SK-N-SH (cell line): ENCODE measurements at regions not wholly inside any gene's neighbourhood (a gene's known extent, or its start where the extent isn't known, plus 50 kb on each side); places are given as distances from the start of the nearest gene placed in this dataset.
"Not testable (repeated sequence)": the region's sequence is repeated elsewhere in the genome, so short reads cannot be mapped to it uniquely, and the experiment has no call there.

ENCODE experiments used
- CTCF ChIA-PET: fragments of 300-600, 350-600 bp; formaldehyde crosslinking; extraction: SDS; loops from one replicate; lab custom pipeline; 2021; lab: Yijun Ruan, JAX
- POLR2A ChIA-PET: fragments of 350-600 bp; sonication (Branson Sonifier 250); formaldehyde crosslinking; extraction: SDS; loops from one replicate; lab custom pipeline; 2020; ENCODE audit warnings: antibody characterized with exemption, inconsistent platforms; lab: Yijun Ruan, JAX
- DNase-seq: peaks from one replicate; pipeline ENCODE4 v3.0.0; 2012
- H2AFZ ChIP-seq: fragments of 200-600 bp; sonication (generic); 2 replicates; pipeline ENCODE4 v1.8.1; 2016; ENCODE audit warnings: antibody characterized with exemption, mild to moderate bottlenecking, low read depth
- H3F3A ChIP-seq: fragments of 200-600 bp; sonication (generic); replicated peaks from 2 replicates; pipeline ENCODE3; 2016; ENCODE audit warnings: antibody characterized with exemption, mild to moderate bottlenecking; ENCODE audit not compliant: insufficient read depth
- H3K27ac ChIP-seq, 2 experiments: fragments of 200-500 bp in 1 of 2; fragments of 200-600 bp in 1 of 2; sonication (Bioruptor generic) in 1 of 2; sonication (generic), shearing (Covaris generic) in 1 of 2; 2 replicates each; pipeline versions ENCODE4 v1.5.1 to v1.6.1; 2014 to 2016; ENCODE audit warnings: low read depth in 2 of 2, inconsistent platforms in 1 of 2, low read length in 1 of 2, mild to moderate bottlenecking in 1 of 2, mixed read lengths in 1 of 2
- H3K27me3 ChIP-seq: fragments of 200-600 bp; sonication (generic), shearing (Covaris generic); 2 replicates; pipeline ENCODE4 v1.6.1; 2016; ENCODE audit warnings: mixed run types; ENCODE audit not compliant: insufficient read depth
- H3K36me3 ChIP-seq, 2 experiments: fragments of 200-500 bp in 1 of 2; fragments of 200-600 bp in 1 of 2; sonication (Bioruptor generic) in 1 of 2; sonication (generic) in 1 of 2; replicated peaks in 1 of 2; 2 replicates each; pipeline versions ENCODE3 to v1.5.1; 2014 to 2016; ENCODE audit warnings: low read length in 1 of 2, mild to moderate bottlenecking in 1 of 2; ENCODE audit not compliant: insufficient read depth in 2 of 2, control insufficient read depth in 1 of 2
- H3K4me1 ChIP-seq, 2 experiments: fragments of 200-500 bp in 1 of 2; fragments of 200-600 bp in 1 of 2; sonication (Bioruptor generic) in 1 of 2; sonication (generic), shearing (Covaris generic) in 1 of 2; 2 replicates each; pipeline versions ENCODE4 v1.5.1 to v1.6.1; 2014 to 2016; ENCODE audit warnings: low read depth in 1 of 2, low read length in 1 of 2, mixed run types in 1 of 2; ENCODE audit not compliant: insufficient read depth in 2 of 2, control insufficient read depth in 1 of 2
- H3K4me2 ChIP-seq: fragments of 200-600 bp; sonication (generic), shearing (Covaris generic); 2 replicates; pipeline ENCODE4 v1.6.1; 2017; ENCODE audit warnings: mixed run types
- H3K4me3 ChIP-seq, 2 experiments: fragments of 200-500 bp in 1 of 2; fragments of 200-600 bp in 1 of 2; sonication (Bioruptor generic) in 1 of 2; sonication (generic), shearing (Covaris generic) in 1 of 2; 2 replicates each; pipeline versions ENCODE4 v1.5.1 to v1.8.1; 2014 to 2016; ENCODE audit warnings: low read depth in 2 of 2, inconsistent platforms in 1 of 2, low read length in 1 of 2, mild to moderate bottlenecking in 1 of 2, mixed read lengths in 1 of 2, moderate library complexity in 1 of 2
- H3K79me2 ChIP-seq: fragments of 200-600 bp; sonication (generic); 2 replicates; pipeline ENCODE4 v1.8.1; 2017; ENCODE audit warnings: mild to moderate bottlenecking; ENCODE audit not compliant: insufficient read depth
- H3K9ac ChIP-seq: fragments of 200-600 bp; sonication (generic); 2 replicates; pipeline ENCODE4 v1.6.1; 2017; ENCODE audit warnings: mixed run types
- H3K9me2 ChIP-seq: fragments of 200-600 bp; sonication (generic); 2 replicates; pipeline ENCODE4 v1.6.1; 2017; ENCODE audit warnings: mixed run types
- H3K9me3 ChIP-seq: fragments of 200-600 bp; sonication (generic); 2 replicates; pipeline ENCODE4 v1.6.1; 2017; ENCODE audit warnings: mixed run types, mild to moderate bottlenecking, moderate library complexity
- H4K20me1 ChIP-seq: fragments of 200-600 bp; sonication (generic); 2 replicates; pipeline ENCODE4 v1.6.1; 2017; ENCODE audit warnings: mild to moderate bottlenecking, mixed run types; ENCODE audit not compliant: insufficient read depth
- CHD2 ChIP-seq: fragments of 150-350 bp; IDR thresholded peaks from 2 replicates; pipeline ENCODE4 v1.6.1; 2018; ENCODE audit warnings: low read length; ENCODE audit not compliant: partially characterized antibody
- ELF1 ChIP-seq: IDR thresholded peaks from 2 replicates; pipeline ENCODE4 v1.4.0; 2012
- EP300 ChIP-seq, 2 experiments: IDR thresholded peaks; 2 replicates each; pipeline versions ENCODE4 v1.4.0 to v1.6.1; 2012; ENCODE audit warnings: borderline replicate concordance in 1 of 2, low read depth in 1 of 2, low read length in 1 of 2
- FOXM1 ChIP-seq: IDR thresholded peaks from 2 replicates; pipeline ENCODE4 v1.4.0; 2012; ENCODE audit warnings: low read depth, mild to moderate bottlenecking
- GABPA ChIP-seq: IDR thresholded peaks from 2 replicates; pipeline ENCODE4 v1.4.0; 2012; ENCODE audit warnings: low read depth, mild to moderate bottlenecking
- JUND ChIP-seq: IDR thresholded peaks from 2 replicates; pipeline ENCODE4 v1.4.0; 2012
- NRF1 ChIP-seq: IDR thresholded peaks from 2 replicates; pipeline ENCODE4 v1.6.1; 2012; ENCODE audit warnings: low read depth, mild to moderate bottlenecking, low read length
- RXRA ChIP-seq: IDR thresholded peaks from 2 replicates; pipeline ENCODE4 v1.4.0; 2012; ENCODE audit warnings: low read depth, mild to moderate bottlenecking, borderline replicate concordance
- SIN3A ChIP-seq: IDR thresholded peaks from 2 replicates; pipeline ENCODE4 v1.6.1; 2012; ENCODE audit warnings: low read depth, mild to moderate bottlenecking, low read length, moderate library complexity, borderline replicate concordance
- SMC3 ChIP-seq: IDR thresholded peaks from 2 replicates; pipeline ENCODE4 v1.6.1; 2012; ENCODE audit warnings: low read depth, low read length, improper control_type of control experiment
- TAF1 ChIP-seq: IDR thresholded peaks from 2 replicates; pipeline ENCODE4 v1.6.1; 2012; ENCODE audit warnings: low read depth, mild to moderate bottlenecking, low read length, moderate library complexity, borderline replicate concordance
- TEAD4 ChIP-seq: IDR thresholded peaks from 2 replicates; pipeline ENCODE4 v1.4.0; 2012; ENCODE audit warnings: mild to moderate bottlenecking, borderline replicate concordance; ENCODE audit not compliant: insufficient read depth
- USF1 ChIP-seq: IDR thresholded peaks from 2 replicates; pipeline ENCODE4 v1.4.0; 2012; ENCODE audit warnings: low read depth, borderline replicate concordance
- USF2 ChIP-seq: fragments of 150-350 bp; IDR thresholded peaks from 2 replicates; pipeline ENCODE4 v1.6.1; 2017; ENCODE audit warnings: antibody characterized with exemption, low read length, low read depth, borderline replicate concordance
- YY1 ChIP-seq: IDR thresholded peaks from 2 replicates; pipeline ENCODE4 v1.4.0; 2012; ENCODE audit warnings: low read depth, mild to moderate bottlenecking
- ZBTB33 ChIP-seq: IDR thresholded peaks from 2 replicates; pipeline ENCODE4 v1.4.0; 2012; ENCODE audit warnings: low read depth, borderline replicate concordance
- WGBS: methylation state at CpG from one replicate; pipeline ENCODE4 v1.1.6; 2017; ENCODE audit warnings: low lambda C conversion rate; 5-methylcytosine and 5-hydroxymethylcytosine counted together
- TF ChIP-seq, protein P1 (sequence below): fragments of 150-350 bp; IDR thresholded peaks from 2 replicates; pipeline ENCODE4 v1.6.1; 2016; ENCODE audit warnings: mild to moderate bottlenecking, low read depth, low read length
- TF ChIP-seq, protein P2 (sequence below): fragments of 200-600 bp; sonication (generic); IDR thresholded peaks from 2 replicates; pipeline ENCODE4 v1.6.1; 2017; ENCODE audit warnings: antibody characterized with exemption, mild to moderate bottlenecking, moderate library complexity
- TF ChIP-seq, protein P3 (sequence below): IDR thresholded peaks from 2 replicates; pipeline ENCODE4; 2012

DNA sequence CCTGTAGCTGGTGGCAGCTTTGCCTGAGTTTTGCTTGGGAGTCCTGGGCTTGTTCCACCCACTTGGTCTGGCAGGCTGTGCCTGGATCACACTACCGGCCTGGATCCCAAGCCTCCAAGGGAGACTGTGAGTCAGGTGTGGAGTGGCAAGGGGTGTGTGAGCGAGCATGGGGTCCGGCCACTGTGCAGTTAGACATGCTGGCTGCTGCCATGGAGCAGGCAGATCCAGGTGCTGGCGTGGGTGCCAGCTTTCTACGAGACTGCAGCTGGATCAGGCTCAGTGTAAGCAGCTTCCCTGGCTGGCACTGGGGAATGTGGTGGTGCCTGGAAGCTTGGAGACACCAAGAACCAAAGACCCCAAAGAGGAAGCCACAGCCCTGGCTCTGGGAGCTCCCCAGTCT lies 102.0 kb upstream of the BNIP2 start:
- no peaks in the 10 kb centered on the region for H3F3A ChIP-seq
- TF ChIP-seq ZBTB33 (no peak), JUND (no peak), NRF1 (no peak), GABPA (no peak), TAF1 (no peak), CHD2 (no peak), ELF1 (no peak), TEAD4 (no peak), EP300 (IDR thresholded peaks at IDR 0.05; ENCODE audit: borderline replicate concordance in 1 of 2, low read depth in 1 of 2, low read length in 1 of 2) (no peak), YY1 (no peak), RXRA (no peak), SMC3 (no peak), USF2 (no peak), USF1 (no peak), SIN3A (no peak), FOXM1 (no peak)
- TF ChIP-seq, protein P1, sequence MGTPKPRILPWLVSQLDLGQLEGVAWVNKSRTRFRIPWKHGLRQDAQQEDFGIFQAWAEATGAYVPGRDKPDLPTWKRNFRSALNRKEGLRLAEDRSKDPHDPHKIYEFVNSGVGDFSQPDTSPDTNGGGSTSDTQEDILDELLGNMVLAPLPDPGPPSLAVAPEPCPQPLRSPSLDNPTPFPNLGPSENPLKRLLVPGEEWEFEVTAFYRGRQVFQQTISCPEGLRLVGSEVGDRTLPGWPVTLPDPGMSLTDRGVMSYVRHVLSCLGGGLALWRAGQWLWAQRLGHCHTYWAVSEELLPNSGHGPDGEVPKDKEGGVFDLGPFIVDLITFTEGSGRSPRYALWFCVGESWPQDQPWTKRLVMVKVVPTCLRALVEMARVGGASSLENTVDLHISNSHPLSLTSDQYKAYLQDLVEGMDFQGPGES: no peak
- TF ChIP-seq, protein P2, sequence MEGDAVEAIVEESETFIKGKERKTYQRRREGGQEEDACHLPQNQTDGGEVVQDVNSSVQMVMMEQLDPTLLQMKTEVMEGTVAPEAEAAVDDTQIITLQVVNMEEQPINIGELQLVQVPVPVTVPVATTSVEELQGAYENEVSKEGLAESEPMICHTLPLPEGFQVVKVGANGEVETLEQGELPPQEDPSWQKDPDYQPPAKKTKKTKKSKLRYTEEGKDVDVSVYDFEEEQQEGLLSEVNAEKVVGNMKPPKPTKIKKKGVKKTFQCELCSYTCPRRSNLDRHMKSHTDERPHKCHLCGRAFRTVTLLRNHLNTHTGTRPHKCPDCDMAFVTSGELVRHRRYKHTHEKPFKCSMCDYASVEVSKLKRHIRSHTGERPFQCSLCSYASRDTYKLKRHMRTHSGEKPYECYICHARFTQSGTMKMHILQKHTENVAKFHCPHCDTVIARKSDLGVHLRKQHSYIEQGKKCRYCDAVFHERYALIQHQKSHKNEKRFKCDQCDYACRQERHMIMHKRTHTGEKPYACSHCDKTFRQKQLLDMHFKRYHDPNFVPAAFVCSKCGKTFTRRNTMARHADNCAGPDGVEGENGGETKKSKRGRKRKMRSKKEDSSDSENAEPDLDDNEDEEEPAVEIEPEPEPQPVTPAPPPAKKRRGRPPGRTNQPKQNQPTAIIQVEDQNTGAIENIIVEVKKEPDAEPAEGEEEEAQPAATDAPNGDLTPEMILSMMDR: no peak
- TF ChIP-seq, protein P3, sequence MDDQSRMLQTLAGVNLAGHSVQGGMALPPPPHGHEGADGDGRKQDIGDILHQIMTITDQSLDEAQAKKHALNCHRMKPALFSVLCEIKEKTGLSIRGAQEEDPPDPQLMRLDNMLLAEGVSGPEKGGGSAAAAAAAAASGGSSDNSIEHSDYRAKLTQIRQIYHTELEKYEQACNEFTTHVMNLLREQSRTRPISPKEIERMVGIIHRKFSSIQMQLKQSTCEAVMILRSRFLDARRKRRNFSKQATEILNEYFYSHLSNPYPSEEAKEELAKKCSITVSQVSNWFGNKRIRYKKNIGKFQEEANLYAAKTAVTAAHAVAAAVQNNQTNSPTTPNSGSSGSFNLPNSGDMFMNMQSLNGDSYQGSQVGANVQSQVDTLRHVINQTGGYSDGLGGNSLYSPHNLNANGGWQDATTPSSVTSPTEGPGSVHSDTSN: no peak
- TF ChIP-seq, all 33 proteins: peak for 0
- DNase-seq: no peak
- Histone ChIP-seq H3K79me2 (no peaks in the 10 kb centered on the region), H3K9me2 (no peaks in the 10 kb centered on the region), H3K27ac (no peak overlapping the region), H3K36me3 (no peaks in the 10 kb centered on the region), H3K4me3 (no peak overlapping the region), H3K4me2 (no peak overlapping the region), H3K27me3 (peaks cover 5% of the 10 kb centered on the region; the same call in 1 of the 2 replicates), H3K9me3 (no peaks in the 10 kb centered on the region), H3K9ac (no peak overlapping the region), H4K20me1 (no peaks in the 10 kb centered on the region), H2AFZ (no peak overlapping the region), H3K4me1 (no peaks in the 10 kb centered on the region)
- CTCF ChIA-PET: interaction anchor here (0.6 to 1.0 kb wide), 2 partner anchors 12 to 61 kb away, joined by 3 read pairs; no protein-coding TSS in a partner anchor
- POLR2A ChIA-PET: no interaction called here
- WGBS: 0% methylated on average over 1 of the region's 5 CpGs

DNA sequence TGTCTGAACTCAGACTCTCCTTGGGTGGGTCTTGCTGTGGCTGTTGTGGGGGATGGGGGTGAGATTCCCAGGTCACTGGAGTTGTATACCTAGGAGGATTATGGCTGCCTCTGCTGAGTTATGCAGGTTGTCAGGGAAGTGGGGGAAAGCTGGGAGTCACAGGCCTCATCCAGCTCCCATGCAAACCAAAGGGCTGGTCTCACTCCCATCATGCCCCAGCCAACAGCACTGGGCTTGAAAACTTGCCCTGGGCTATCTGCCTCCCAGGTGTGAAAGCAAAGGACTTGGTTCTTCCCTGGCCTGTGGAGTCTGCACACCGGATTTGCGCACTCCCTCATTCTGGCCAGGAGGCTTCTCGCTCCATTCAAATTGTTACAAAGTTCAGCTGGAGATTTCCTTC lies 97.3 kb upstream of the BNIP2 start:
- H3K36me3 ChIP-seq, H3K27ac ChIP-seq, H3K79me2 ChIP-seq, H3K4me1 ChIP-seq, DNase-seq, H3K4me2 ChIP-seq, POLR2A ChIA-PET, H3K4me3 ChIP-seq, H3K9ac ChIP-seq, H3K9me2 ChIP-seq, H3F3A ChIP-seq, H3K9me3 ChIP-seq, H3K27me3 ChIP-seq, H2AFZ ChIP-seq, H4K20me1 ChIP-seq: not testable (repeated sequence)
- WGBS: 65% methylated on average over 3 of the region's 3 CpGs
- CTCF ChIA-PET: interaction anchor here (0.8 kb wide), 1 partner anchor 95 kb away, joined by 3 read pairs; no protein-coding TSS in a partner anchor
